ENCODE measurements at regions not wholly inside any gene's neighbourhood (a gene's known extent, or its start where the extent isn't known, plus 50 kb on each side); places are given as distances from the start of the nearest gene placed in this dataset.

- TF ChIP-seq POLR2AphosphoS5 (IDR thresholded peaks at IDR 0.05), result no peak
- TF ChIP-seq, protein P1, sequence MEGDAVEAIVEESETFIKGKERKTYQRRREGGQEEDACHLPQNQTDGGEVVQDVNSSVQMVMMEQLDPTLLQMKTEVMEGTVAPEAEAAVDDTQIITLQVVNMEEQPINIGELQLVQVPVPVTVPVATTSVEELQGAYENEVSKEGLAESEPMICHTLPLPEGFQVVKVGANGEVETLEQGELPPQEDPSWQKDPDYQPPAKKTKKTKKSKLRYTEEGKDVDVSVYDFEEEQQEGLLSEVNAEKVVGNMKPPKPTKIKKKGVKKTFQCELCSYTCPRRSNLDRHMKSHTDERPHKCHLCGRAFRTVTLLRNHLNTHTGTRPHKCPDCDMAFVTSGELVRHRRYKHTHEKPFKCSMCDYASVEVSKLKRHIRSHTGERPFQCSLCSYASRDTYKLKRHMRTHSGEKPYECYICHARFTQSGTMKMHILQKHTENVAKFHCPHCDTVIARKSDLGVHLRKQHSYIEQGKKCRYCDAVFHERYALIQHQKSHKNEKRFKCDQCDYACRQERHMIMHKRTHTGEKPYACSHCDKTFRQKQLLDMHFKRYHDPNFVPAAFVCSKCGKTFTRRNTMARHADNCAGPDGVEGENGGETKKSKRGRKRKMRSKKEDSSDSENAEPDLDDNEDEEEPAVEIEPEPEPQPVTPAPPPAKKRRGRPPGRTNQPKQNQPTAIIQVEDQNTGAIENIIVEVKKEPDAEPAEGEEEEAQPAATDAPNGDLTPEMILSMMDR (IDR thresholded peaks at IDR 0.05 in 8 of 11, conservative IDR thresholded peaks at IDR 0.05 in 3 of 11), result no peak
- TF ChIP-seq POLR2A (IDR thresholded peaks at IDR 0.05), result no peak
Measured at GRCh38 chrX:33385546-33385945, 174.2 kb upstream of the DMD start.

Measured in spleen (tissue), 7 donors.